A673 (cell line): ENCODE measurements at regions not wholly inside any gene's neighbourhood (a gene's known extent, or its start where the extent isn't known, plus 50 kb on each side); places are given as distances from the start of the nearest gene placed in this dataset.
"Not testable (repeated sequence)": the region's sequence is repeated elsewhere in the genome, so short reads cannot be mapped to it uniquely, and the experiment has no call there.

Experiments
- BruUV-seq: library from RNA; stranded (reverse); fragments of 400-500 nt; replicated peaks from 2 replicates; lab custom pipeline; 2021; lab: Mats Ljungman, UMichigan
- CTCF ChIA-PET: fragments of 300-600 bp; sonication (Branson Sonifier 250); formaldehyde crosslinking; loops from one replicate; lab custom pipeline; 2022; ENCODE audit warnings: antibody characterized with exemption; lab: Charles Lee
- POLR2A ChIA-PET: fragments of 300-600 bp; sonication (Branson Sonifier 250); formaldehyde crosslinking; loops from one replicate; lab custom pipeline; 2022; ENCODE audit warnings: antibody characterized with exemption; ENCODE audit not compliant: low non-redundant PET; lab: Charles Lee
- DNase-seq: peaks from one replicate; pipeline ENCODE4 v3.0.0-alpha.2; 2015; ENCODE audit warnings: low spot score
- H3K27ac ChIP-seq: fragments of 200-600 bp; sonication (generic); 2 replicates; pipeline ENCODE4 v1.5.1; 2016; ENCODE audit warnings: mixed run types, low read depth, mild to moderate bottlenecking, mixed read lengths, antibody characterized with exemption, low read length; ENCODE audit not compliant: poor library complexity, severe bottlenecking
- H3K27me3 ChIP-seq: fragments of 200-600 bp; sonication (generic); replicated peaks from 2 replicates; pipeline ENCODE4 v1.6.1; 2017; ENCODE audit warnings: mixed run types, low read depth, mild to moderate bottlenecking, mixed read lengths, antibody characterized with exemption, low read length; ENCODE audit not compliant: insufficient read depth, poor library complexity
- H3K36me3 ChIP-seq: fragments of 200-600 bp; sonication (generic); 2 replicates; pipeline ENCODE4 v1.6.1; 2016; ENCODE audit warnings: mixed run types, mild to moderate bottlenecking, mixed read lengths, antibody characterized with exemption, low read length; ENCODE audit not compliant: insufficient read depth, poor library complexity, severe bottlenecking
- H3K4me1 ChIP-seq: fragments of 200-600 bp; sonication (generic); 2 replicates; pipeline ENCODE4 v1.6.1; 2017; ENCODE audit warnings: mixed run types, mild to moderate bottlenecking, mixed read lengths, antibody characterized with exemption, low read length; ENCODE audit not compliant: insufficient read depth, poor library complexity, severe bottlenecking
- H3K4me3 ChIP-seq: fragments of 200-600 bp; sonication (generic); 2 replicates; pipeline ENCODE4 v1.5.1; 2016; ENCODE audit warnings: low read depth, mixed run types, mild to moderate bottlenecking, mixed read lengths, low read length; ENCODE audit not compliant: poor library complexity, severe bottlenecking
- H3K9me3 ChIP-seq: fragments of 200-600 bp; sonication (generic); 2 replicates; pipeline ENCODE4 v1.6.1; 2016; ENCODE audit warnings: mixed run types, low read depth, mild to moderate bottlenecking, mixed read lengths, antibody characterized with exemption, low read length; ENCODE audit not compliant: poor library complexity, severe bottlenecking
- EZH2 ChIP-seq: fragments of 200-600 bp; sonication (generic); IDR thresholded peaks from 2 replicates; pipeline ENCODE4 v1.6.1; 2017; ENCODE audit warnings: borderline replicate concordance, low read depth, mild to moderate bottlenecking, mixed read lengths, antibody characterized with exemption, low read length; ENCODE audit not compliant: poor library complexity, severe bottlenecking
- intact Hi-C: fragments of 100-400 bp; cut with micrococcal nuclease; formaldehyde crosslinking; loops from one replicate; pipeline ENCODE4 v1.10.0; 2022; ENCODE audit not compliant: unreplicated experiment
- TF ChIP-seq, protein P1 (sequence below): fragments of 300-800, 200-600 bp; sonication (generic); conservative IDR thresholded peaks from 2 replicates; pipeline ENCODE4 v1.5.1; 2017; ENCODE audit warnings: low read depth, mild to moderate bottlenecking, antibody characterized with exemption, low read length, moderate library complexity, mixed read lengths

DNA sequence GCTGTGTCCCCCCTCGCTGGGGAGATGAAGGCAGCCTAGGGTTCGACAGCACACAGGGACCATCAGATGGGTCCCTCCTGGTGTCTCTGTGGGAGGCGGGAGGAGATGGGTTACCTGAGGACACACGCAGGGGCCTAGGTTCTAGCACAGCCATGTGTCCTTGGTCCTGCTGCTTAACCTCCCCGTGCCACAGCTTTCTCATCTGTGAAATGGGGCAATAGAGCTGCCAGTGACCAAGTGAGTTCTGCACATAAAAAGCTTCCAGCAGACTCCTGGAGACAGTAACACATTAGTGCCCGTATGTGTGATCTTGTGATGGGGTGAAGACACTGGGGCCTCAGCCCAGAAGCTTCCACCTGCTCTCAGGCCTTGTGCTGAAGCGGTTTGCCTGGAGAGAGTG, 96.0 kb upstream of the GSE1 start:
- TF ChIP-seq, protein P1, sequence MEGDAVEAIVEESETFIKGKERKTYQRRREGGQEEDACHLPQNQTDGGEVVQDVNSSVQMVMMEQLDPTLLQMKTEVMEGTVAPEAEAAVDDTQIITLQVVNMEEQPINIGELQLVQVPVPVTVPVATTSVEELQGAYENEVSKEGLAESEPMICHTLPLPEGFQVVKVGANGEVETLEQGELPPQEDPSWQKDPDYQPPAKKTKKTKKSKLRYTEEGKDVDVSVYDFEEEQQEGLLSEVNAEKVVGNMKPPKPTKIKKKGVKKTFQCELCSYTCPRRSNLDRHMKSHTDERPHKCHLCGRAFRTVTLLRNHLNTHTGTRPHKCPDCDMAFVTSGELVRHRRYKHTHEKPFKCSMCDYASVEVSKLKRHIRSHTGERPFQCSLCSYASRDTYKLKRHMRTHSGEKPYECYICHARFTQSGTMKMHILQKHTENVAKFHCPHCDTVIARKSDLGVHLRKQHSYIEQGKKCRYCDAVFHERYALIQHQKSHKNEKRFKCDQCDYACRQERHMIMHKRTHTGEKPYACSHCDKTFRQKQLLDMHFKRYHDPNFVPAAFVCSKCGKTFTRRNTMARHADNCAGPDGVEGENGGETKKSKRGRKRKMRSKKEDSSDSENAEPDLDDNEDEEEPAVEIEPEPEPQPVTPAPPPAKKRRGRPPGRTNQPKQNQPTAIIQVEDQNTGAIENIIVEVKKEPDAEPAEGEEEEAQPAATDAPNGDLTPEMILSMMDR, result no peak
- no peak for TF ChIP-seq EZH2
- ChIA-PET CTCF (no interaction called here), POLR2A (interaction anchor here (0.7 kb wide), 1 partner anchor 37 kb away, joined by 4 read pairs; no protein-coding TSS in a partner anchor)
- no TSS peak for BruUV-seq
- Histone ChIP-seq H3K4me3 (no peak overlapping the region), H3K27ac (no peak overlapping the region), H3K27me3 (no peaks in the 10 kb centered on the region), H3K4me1 (peaks cover 36% of the 10 kb centered on the region), H3K36me3 (no peaks in the 10 kb centered on the region), H3K9me3 (no peaks in the 10 kb centered on the region)
- intact Hi-C loops, result no loop called here
- no peak for DNase-seq

DNA sequence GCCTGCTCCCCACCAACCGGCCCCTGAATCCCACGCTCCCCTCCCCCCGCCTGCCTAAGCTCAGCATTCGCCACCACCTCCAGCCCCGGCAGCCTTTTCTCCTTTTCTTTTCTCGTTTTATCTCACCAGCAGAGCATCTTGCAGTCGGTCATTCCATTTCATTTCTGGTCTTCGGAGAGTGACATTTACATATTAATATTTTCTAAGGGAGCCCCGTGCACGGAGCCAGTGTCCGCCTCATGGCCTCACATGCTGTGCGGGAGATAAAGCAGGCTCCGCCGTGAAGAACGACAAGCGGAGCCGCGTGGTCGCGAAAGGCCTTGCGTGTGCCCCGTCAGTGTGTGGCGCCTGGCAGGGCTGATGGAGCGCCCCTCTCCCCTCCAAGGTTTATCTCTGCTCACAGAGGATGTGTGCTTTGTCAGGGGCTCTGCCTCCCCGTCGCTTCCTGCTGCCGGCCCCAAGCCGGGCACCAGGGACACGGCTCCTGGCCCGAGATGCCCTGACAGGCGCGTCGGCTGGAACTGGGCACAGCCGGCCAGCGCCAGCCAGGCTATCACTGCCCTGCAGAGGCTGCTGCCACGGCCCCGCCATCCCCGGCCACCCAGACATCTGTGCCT, 95.5 kb upstream of the GSE1 start:
- H3K4me3 ChIP-seq, result no peak overlapping the region
- ChIA-PET POLR2A (interaction anchor here (0.7 kb wide), 1 partner anchor 37 kb away, joined by 4 read pairs; no protein-coding TSS in a partner anchor), CTCF (no interaction called here)
- TF ChIP-seq EZH2, result no peak
- TF ChIP-seq, protein P1, result no peak
- H3K27me3 ChIP-seq, result no peaks in the 10 kb centered on the region
- no peaks in the 10 kb centered on the region for H3K36me3 ChIP-seq
- no TSS peak for BruUV-seq
- H3K9me3 ChIP-seq, result no peaks in the 10 kb centered on the region
- H3K4me1 ChIP-seq, result peaks cover 40% of the 10 kb centered on the region
- H3K27ac ChIP-seq, result no peak overlapping the region
- no peak for DNase-seq
- intact Hi-C loops, result no loop called here

DNA sequence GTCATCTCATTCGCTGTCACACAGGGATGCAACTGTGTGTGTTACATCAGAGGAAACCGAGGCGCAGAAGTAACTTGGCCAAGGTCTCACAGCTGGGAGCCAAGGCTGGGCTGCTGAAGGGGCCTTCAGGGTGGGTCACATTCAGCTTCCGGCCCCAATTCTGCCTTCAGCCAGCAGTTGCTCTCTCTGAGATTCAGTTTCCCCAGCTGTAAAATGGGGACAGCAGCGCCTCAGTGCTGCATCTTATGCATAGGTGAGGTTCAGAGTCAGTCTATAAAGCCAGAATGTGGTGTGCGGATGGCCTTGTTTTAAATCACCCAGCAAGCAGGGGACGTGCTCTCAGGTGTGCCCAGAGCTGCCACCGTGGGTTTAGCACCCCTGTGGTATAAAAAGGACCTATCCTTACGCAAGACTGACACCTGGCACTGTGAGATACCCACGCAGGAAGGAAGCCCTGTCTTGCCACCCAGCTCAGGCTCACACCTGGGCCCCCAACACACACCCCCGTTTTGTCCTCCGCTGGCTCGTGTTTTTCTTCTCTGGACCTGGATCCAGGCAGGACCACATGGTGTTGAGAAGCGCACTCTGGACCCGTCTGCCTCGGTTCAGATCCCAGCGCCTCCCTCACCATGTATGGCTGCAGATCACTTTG, 94.6 kb upstream of the GSE1 start:
- CTCF ChIA-PET, result no interaction called here
- BruUV-seq, result no TSS peak
- H3K9me3 ChIP-seq, result no peaks in the 10 kb centered on the region

DNA sequence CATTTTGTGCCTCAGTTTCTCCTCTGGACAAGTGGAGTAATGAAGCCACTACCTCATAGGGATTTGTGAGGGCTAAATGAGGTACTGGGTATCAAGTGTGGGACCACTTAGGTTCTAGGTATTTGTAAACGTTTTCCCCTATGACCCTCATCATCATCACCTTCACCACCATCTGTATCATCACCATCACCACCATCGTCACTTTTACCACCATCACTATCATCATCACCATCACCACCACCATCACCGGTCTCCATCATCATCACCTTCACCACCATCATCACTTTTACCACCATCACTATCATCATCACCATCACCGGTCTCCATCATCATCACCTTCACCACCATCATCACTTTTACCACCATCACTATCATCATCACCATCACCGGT, 94.1 kb upstream of the GSE1 start:
- CTCF ChIA-PET, result not testable (repeated sequence)

More for the DNA sequence above, 94.6 kb upstream of the GSE1 start:
- TF ChIP-seq, protein P1, result no peak
- no peak for TF ChIP-seq EZH2
- no peak overlapping the region for H3K27ac ChIP-seq
- POLR2A ChIA-PET, result no interaction called here
- intact Hi-C loops, result no loop called here
- H3K4me1 ChIP-seq, result peaks cover 47% of the 10 kb centered on the region
- no peaks in the 10 kb centered on the region for H3K36me3 ChIP-seq
- DNase-seq, result no peak
- H3K4me3 ChIP-seq, result no peak overlapping the region
- no peaks in the 10 kb centered on the region for H3K27me3 ChIP-seq

More for the DNA sequence above, 94.1 kb upstream of the GSE1 start:
- POLR2A ChIA-PET, H3K9me3 ChIP-seq, H3K36me3 ChIP-seq, H3K27ac ChIP-seq, intact Hi-C loops, BruUV-seq, H3K4me3 ChIP-seq, H3K27me3 ChIP-seq, DNase-seq: not testable (repeated sequence)
- H3K4me1 ChIP-seq, result peaks cover 47% of the 10 kb centered on the region
